Glutamatergic neuron (in vitro differentiated cells): ENCODE measurements at regions not wholly inside any gene's neighbourhood (a gene's known extent, or its start where the extent isn't known, plus 50 kb on each side); places are given as distances from the start of the nearest gene placed in this dataset.

ENCODE experiments used
- DNase-seq: peaks from one replicate; pipeline ENCODE4 v3.0.0; 2022
- H3K27ac Mint-ChIP-seq: one replicate; pipeline ENCODE4 v1.8.0; 2020; ENCODE audit warnings: mild to moderate bottlenecking, mixed read lengths, inconsistent platforms; ENCODE audit not compliant: unreplicated experiment
- H3K27me3 Mint-ChIP-seq: one replicate; pipeline ENCODE4 v1.8.0; 2020; ENCODE audit warnings: mild to moderate bottlenecking, moderate library complexity, mixed read lengths, inconsistent platforms; ENCODE audit not compliant: unreplicated experiment
- H3K36me3 Mint-ChIP-seq: one replicate; pipeline ENCODE4 v1.8.0; 2020; ENCODE audit warnings: mild to moderate bottlenecking, mixed read lengths, inconsistent platforms; ENCODE audit not compliant: unreplicated experiment
- H3K4me1 Mint-ChIP-seq: one replicate; pipeline ENCODE4 v1.8.0; 2020; ENCODE audit warnings: mild to moderate bottlenecking, low read depth, mixed read lengths, inconsistent platforms; ENCODE audit not compliant: unreplicated experiment
- H3K4me3 Mint-ChIP-seq: one replicate; pipeline ENCODE4 v1.8.0; 2020; ENCODE audit warnings: mild to moderate bottlenecking, mixed read lengths, inconsistent platforms; ENCODE audit not compliant: unreplicated experiment
- H3K9me3 Mint-ChIP-seq: one replicate; pipeline ENCODE4 v1.8.0; 2020; ENCODE audit warnings: mild to moderate bottlenecking, moderate library complexity, mixed read lengths, inconsistent platforms; ENCODE audit not compliant: unreplicated experiment
- TF ChIP-seq, protein P1 (sequence below): fragments of 200-600 bp; sonication (generic); IDR thresholded peaks from one replicate; pipeline ENCODE4 v1.5.0; 2021; ENCODE audit not compliant: partially characterized antibody, unreplicated experiment

DNA sequence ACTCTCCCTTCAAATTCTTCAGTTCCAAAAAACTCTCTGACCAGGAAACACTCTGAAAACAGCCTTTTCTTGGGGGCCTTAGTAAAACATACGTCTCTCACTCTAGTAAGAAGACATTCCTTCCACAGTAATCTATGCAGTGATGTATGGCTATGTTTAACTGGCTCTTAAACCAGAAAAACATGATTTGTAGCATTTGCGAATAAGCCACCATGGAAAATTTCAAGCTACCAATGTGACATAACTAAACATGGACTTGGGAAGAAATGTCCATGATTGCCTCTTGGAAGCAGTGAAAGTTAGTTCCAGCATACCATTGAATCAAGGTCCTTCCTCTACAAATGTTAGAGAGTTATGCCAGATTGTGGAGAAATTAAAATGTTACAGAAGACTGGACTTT is 121.5 kb upstream of the ATF7IP start:
- Mint-ChIP-seq H3K4me3 (no peak overlapping the region), H3K4me1 (peaks cover 17% of the 10 kb centered on the region), H3K36me3 (peaks cover 4% of the 10 kb centered on the region), H3K27me3 (peaks cover 4% of the 10 kb centered on the region), H3K27ac (no peak overlapping the region), H3K9me3 (peaks cover 3% of the 10 kb centered on the region)
- TF ChIP-seq, protein P1, sequence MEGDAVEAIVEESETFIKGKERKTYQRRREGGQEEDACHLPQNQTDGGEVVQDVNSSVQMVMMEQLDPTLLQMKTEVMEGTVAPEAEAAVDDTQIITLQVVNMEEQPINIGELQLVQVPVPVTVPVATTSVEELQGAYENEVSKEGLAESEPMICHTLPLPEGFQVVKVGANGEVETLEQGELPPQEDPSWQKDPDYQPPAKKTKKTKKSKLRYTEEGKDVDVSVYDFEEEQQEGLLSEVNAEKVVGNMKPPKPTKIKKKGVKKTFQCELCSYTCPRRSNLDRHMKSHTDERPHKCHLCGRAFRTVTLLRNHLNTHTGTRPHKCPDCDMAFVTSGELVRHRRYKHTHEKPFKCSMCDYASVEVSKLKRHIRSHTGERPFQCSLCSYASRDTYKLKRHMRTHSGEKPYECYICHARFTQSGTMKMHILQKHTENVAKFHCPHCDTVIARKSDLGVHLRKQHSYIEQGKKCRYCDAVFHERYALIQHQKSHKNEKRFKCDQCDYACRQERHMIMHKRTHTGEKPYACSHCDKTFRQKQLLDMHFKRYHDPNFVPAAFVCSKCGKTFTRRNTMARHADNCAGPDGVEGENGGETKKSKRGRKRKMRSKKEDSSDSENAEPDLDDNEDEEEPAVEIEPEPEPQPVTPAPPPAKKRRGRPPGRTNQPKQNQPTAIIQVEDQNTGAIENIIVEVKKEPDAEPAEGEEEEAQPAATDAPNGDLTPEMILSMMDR: no peak
- DNase-seq: no peak

DNA sequence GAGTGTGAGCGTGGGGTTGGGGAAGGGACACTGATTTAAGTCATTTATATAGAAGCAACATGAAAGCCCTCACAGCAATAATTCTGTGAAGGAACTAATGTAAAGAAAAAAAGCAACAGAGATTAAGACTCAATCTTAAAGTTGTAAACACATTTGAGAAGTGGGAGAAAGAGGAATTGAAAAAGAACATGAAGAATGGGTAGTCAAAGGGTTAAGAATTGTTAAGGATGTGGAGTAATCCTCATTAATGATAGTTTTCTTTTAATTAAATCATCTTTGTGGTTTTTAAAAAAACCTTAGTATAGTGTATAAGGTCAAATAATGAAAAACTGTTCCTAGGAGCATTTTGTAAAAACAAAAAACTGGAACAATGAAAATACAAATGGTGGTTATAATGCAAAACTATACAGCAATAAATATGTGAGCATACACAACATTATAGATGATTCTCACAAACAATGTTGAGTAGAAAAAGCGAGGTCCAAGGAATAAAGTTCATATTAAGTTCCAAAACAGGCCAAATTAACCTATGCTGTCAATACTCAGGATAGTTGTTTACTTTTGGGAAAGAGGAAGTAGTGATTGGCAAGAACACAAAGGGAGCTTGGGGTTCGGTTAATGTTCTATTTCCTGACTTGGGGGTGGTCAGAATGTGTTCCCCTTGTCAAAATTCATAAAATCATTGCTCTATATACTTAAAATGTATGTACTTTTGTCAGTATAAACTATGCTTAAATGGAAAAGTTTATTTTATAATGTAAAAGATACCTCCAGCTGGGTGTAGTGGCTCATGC is 120.4 kb upstream of the ATF7IP start:
- Mint-ChIP-seq H3K36me3 (peaks cover 4% of the 10 kb centered on the region), H3K9me3 (peaks cover 3% of the 10 kb centered on the region), H3K4me3 (no peak overlapping the region), H3K4me1 (peaks cover 8% of the 10 kb centered on the region), H3K27ac (no peak overlapping the region), H3K27me3 (peaks cover 4% of the 10 kb centered on the region)
- DNase-seq: no peak
- TF ChIP-seq, protein P1: no peak

DNA sequence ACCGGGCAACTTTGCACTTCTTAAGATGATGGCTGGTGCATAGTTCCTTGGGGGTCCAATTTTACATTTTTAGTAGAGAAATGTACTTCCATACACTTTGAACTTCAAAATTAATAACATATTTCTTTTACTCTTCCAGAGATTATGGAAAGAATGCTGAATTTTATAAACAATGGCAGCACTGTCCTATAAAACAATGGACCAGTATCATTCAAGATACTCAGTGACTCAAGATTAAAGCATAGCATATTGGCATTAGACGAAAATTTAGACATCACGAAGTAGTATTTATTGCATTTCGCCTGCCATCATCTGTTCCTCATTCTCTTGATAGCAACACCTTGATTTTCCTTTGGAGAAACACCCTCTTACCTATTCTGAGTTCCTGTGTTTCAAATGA is 118.3 kb upstream of the ATF7IP start:
- Mint-ChIP-seq H3K4me3 (no peak overlapping the region), H3K27ac (no peak overlapping the region), H3K27me3 (no peaks in the 10 kb centered on the region), H3K4me1 (no peaks in the 10 kb centered on the region), H3K9me3 (peaks cover 3% of the 10 kb centered on the region), H3K36me3 (peaks cover 4% of the 10 kb centered on the region)
- no peak for DNase-seq
- TF ChIP-seq, protein P1: no peak

DNA sequence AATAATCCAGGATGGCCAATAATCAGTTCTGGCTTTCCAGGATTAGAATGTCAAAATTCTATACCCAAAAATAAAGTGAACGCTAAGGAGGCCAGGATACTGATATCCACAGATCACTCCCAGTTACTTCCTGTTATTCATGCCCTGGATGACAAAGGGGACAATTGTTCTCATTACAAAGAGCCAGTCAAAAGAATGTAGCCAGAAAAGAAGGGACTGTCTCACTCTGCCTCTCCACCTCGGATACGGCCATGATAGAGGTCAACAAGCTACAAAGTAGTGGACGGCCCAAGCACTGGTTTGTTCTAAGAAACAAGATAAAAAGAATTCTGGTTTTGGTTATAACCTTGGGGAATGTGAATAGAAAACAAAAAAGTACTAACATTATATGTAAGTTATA is 116.1 kb upstream of the ATF7IP start:
- Mint-ChIP-seq H3K27ac (no peak overlapping the region), H3K9me3 (no peaks in the 10 kb centered on the region), H3K27me3 (no peaks in the 10 kb centered on the region), H3K4me1 (no peaks in the 10 kb centered on the region), H3K36me3 (no peaks in the 10 kb centered on the region), H3K4me3 (no peak overlapping the region)
- TF ChIP-seq, protein P1: no peak
- no peak for DNase-seq

DNA sequence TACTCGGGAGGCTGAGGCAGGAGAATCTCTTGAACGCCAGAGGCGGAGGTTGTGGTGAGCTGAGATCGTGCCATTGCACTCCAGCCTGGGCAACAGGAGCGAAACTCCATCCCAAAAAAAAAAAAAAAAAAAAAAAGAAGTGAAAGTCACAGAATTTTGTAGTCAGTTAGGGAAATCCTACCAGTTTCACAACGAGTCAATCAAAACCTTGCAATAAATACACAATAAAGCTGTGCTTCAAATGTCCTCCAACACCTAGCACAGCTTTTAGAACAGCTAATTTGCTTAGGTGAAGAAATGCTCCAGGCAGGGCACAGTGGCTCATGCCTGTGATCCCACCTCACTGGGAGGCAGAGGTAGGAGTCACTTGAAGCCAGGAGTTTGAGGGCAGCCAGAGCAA is 112.8 kb upstream of the ATF7IP start:
- Mint-ChIP-seq H3K4me1 (peaks cover 16% of the 10 kb centered on the region), H3K4me3 (no peak overlapping the region), H3K27ac (no peak overlapping the region), H3K27me3 (peaks cover 6% of the 10 kb centered on the region), H3K9me3 (peaks cover 7% of the 10 kb centered on the region), H3K36me3 (no peaks in the 10 kb centered on the region)
- TF ChIP-seq, protein P1: no peak
- no peak for DNase-seq
